PC-9 (cell line): ENCODE measurements at regions not wholly inside any gene's neighbourhood (a gene's known extent, or its start where the extent isn't known, plus 50 kb on each side); places are given as distances from the start of the nearest gene placed in this dataset.
A peak's percentile ranks its signal among the peaks of the same experiment; 100 is the strongest.

Experiments
- BruUV-seq: library from RNA; stranded (reverse); fragments of 400-500 nt; replicated peaks from 2 replicates; lab custom pipeline; 2021; lab: Mats Ljungman, UMichigan
- CTCF ChIA-PET: fragments of 300-600 bp; sonication (Branson Sonifier 250); formaldehyde crosslinking; loops from one replicate; lab custom pipeline; 2022; ENCODE audit warnings: antibody characterized with exemption; lab: Charles Lee
- POLR2A ChIA-PET: fragments of 300-600 bp; sonication (Branson Sonifier 250); formaldehyde crosslinking; loops from one replicate; lab custom pipeline; 2022; ENCODE audit warnings: antibody characterized with exemption; ENCODE audit not compliant: unreplicated experiment; lab: Charles Lee
- DNase-seq, 2 experiments: peaks; one replicate each; pipeline versions ENCODE4 v3.0.0 to v3.0.0-alpha.2; 2015 to 2022; ENCODE audit warnings: mixed read lengths in 1 of 2
- H2AFZ ChIP-seq: fragments of 200-600 bp; sonication (generic); 2 replicates; pipeline ENCODE4 v1.8.1; 2017; ENCODE audit warnings: antibody characterized with exemption
- H3F3A ChIP-seq: fragments of 200-600 bp; sonication (generic); 2 replicates; pipeline ENCODE4 v1.8.1; 2017; ENCODE audit warnings: antibody characterized with exemption, mild to moderate bottlenecking, low read depth; ENCODE audit not compliant: insufficient read depth
- H3K27ac ChIP-seq: fragments of 200-600 bp; sonication (generic); 2 replicates; pipeline ENCODE4 v1.6.1; 2016; ENCODE audit warnings: mixed run types
- H3K27me3 ChIP-seq: fragments of 200-600 bp; sonication (generic); 2 replicates; pipeline ENCODE4 v1.6.1; 2016; ENCODE audit warnings: low read depth, mixed run types; ENCODE audit not compliant: insufficient read depth
- H3K36me3 ChIP-seq: fragments of 200-600 bp; sonication (generic); 2 replicates; pipeline ENCODE4 v1.6.1; 2016; ENCODE audit warnings: low read depth, mixed run types
- H3K4me1 ChIP-seq: fragments of 200-600 bp; sonication (generic); replicated peaks from 2 replicates; pipeline ENCODE4 v1.6.1; 2016; ENCODE audit warnings: mixed run types; ENCODE audit not compliant: insufficient read depth
- H3K4me2 ChIP-seq: fragments of 200-600 bp; sonication (generic); 2 replicates; pipeline ENCODE4 v1.6.1; 2017; ENCODE audit warnings: mixed run types
- H3K4me3 ChIP-seq: fragments of 200-600 bp; sonication (generic); 2 replicates; pipeline ENCODE4 v1.6.1; 2016; ENCODE audit warnings: mixed run types
- H3K79me2 ChIP-seq: fragments of 200-600 bp; sonication (generic); 2 replicates; pipeline ENCODE4 v1.6.1; 2017; ENCODE audit warnings: low read depth, mixed run types
- H3K9me2 ChIP-seq: fragments of 200-600 bp; sonication (generic); 2 replicates; pipeline ENCODE4 v1.8.1; 2017; ENCODE audit warnings: mild to moderate bottlenecking; ENCODE audit not compliant: insufficient read depth
- H3K9me3 ChIP-seq: fragments of 200-600 bp; sonication (generic); 2 replicates; pipeline ENCODE4 v1.8.1; 2016; ENCODE audit warnings: low read depth; ENCODE audit not compliant: insufficient read depth
- H4K20me1 ChIP-seq: fragments of 200-600 bp; sonication (generic); 2 replicates; pipeline ENCODE4 v1.8.1; 2017; ENCODE audit not compliant: insufficient read depth
- EZH2 ChIP-seq: fragments of 200-600 bp; sonication (generic); IDR thresholded peaks from 2 replicates; pipeline ENCODE4 v1.8.0; 2017; ENCODE audit warnings: antibody characterized with exemption, low read depth
- intact Hi-C: fragments of 100-400 bp; cut with micrococcal nuclease; formaldehyde crosslinking; loops from one replicate; pipeline ENCODE4 v1.10.0; 2022; ENCODE audit not compliant: unreplicated experiment
- TF ChIP-seq, protein P1 (sequence below): fragments of 200-600 bp; sonication (generic); conservative IDR thresholded peaks from 2 replicates; pipeline ENCODE4 v1.6.1; 2017; ENCODE audit warnings: mixed run types, antibody characterized with exemption, mild to moderate bottlenecking, moderate library complexity

DNA sequence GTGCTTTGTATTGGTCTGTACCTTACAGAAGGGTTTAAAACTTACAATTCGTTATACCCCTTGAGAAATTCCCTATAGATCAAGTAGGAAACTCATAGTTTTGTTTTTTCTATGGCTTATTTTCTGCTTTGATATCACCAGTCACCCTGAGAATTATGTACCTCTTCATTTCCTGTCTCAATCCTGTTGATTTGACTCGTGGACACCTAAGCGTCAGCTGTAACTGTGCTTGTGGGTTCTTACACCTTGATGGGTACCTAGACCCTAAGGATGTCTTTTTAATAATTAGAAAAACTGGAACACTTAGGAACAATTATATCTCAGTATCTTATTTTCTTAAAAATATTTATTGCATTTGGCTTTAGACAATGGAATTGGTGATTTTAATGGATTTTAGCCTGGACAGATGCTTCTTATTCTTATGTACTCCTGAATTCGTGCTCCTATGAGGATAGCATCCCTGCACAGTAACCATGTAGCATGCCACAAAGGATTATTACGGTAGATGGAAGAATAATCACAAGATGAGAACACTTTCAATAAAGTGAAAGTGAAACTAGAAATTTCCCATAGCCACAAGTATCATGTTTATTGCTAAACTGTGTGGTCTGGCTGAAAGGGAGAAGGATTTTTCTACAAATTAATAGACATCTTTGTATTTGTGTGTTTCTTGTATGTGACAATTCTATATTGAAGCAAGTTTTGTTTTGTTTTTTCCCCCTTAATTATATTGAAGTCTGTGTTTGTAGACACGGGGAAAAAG, 1920.3 kb upstream of the WWC1 start:
- Histone ChIP-seq H4K20me1 (no peaks in the 10 kb centered on the region), H3F3A (no peaks in the 10 kb centered on the region), H3K36me3 (no peaks in the 10 kb centered on the region), H3K27ac (no peak overlapping the region), H3K9me3 (no peaks in the 10 kb centered on the region), H3K9me2 (no peaks in the 10 kb centered on the region; the same call in 1 of the 2 replicates), H3K4me1 (no peaks in the 10 kb centered on the region), H2AFZ (peak overlapping the region; percentile 85), H3K79me2 (no peaks in the 10 kb centered on the region), H3K4me3 (peak overlapping the region; percentile 61), H3K4me2 (peak overlapping the region; percentile 76), H3K27me3 (no peaks in the 10 kb centered on the region)
- POLR2A ChIA-PET, result interaction anchor here (0.5 kb wide), 1 partner anchor 924 kb away, joined by 3 read pairs; no protein-coding TSS in a partner anchor
- TF ChIP-seq, protein P1, sequence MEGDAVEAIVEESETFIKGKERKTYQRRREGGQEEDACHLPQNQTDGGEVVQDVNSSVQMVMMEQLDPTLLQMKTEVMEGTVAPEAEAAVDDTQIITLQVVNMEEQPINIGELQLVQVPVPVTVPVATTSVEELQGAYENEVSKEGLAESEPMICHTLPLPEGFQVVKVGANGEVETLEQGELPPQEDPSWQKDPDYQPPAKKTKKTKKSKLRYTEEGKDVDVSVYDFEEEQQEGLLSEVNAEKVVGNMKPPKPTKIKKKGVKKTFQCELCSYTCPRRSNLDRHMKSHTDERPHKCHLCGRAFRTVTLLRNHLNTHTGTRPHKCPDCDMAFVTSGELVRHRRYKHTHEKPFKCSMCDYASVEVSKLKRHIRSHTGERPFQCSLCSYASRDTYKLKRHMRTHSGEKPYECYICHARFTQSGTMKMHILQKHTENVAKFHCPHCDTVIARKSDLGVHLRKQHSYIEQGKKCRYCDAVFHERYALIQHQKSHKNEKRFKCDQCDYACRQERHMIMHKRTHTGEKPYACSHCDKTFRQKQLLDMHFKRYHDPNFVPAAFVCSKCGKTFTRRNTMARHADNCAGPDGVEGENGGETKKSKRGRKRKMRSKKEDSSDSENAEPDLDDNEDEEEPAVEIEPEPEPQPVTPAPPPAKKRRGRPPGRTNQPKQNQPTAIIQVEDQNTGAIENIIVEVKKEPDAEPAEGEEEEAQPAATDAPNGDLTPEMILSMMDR, result no peak
- no peak for TF ChIP-seq EZH2
- DNase-seq, result no peak
- intact Hi-C loops, result no loop called here
- no TSS peak for BruUV-seq
- CTCF ChIA-PET, result no interaction called here

DNA sequence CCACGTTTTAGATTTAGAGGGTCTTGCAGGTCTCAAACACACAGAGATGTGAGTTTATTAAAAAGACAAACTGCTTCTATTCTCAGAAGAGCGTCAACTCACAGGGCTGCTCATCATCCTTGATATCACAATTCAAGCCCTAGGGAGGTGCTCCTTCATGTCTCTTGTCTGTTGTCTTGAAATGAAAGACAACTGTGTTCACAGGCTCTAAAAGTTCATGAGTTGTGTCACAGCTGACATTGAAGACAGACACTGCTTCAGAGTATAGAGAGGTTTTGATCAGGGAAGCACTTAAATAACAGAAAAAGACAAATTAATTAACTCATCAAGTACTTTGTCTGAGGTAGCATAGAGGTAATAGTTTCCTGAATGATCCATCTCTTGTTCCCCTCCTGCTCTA, 1917.6 kb upstream of the WWC1 start:
- H3K4me2 ChIP-seq, result no peak overlapping the region
- DNase-seq, result no peak
- no peaks in the 10 kb centered on the region for H3K4me1 ChIP-seq
- no peak overlapping the region for H3K4me3 ChIP-seq
- no peaks in the 10 kb centered on the region for H3F3A ChIP-seq
- intact Hi-C loops, result no loop called here
- no peaks in the 10 kb centered on the region for H3K27me3 ChIP-seq
- H4K20me1 ChIP-seq, result no peaks in the 10 kb centered on the region
- no peaks in the 10 kb centered on the region for H3K9me3 ChIP-seq
- TF ChIP-seq EZH2, result no peak
- TF ChIP-seq, protein P1, result no peak
- H3K36me3 ChIP-seq, result no peaks in the 10 kb centered on the region
- ChIA-PET POLR2A (no interaction called here), CTCF (no interaction called here)
- no TSS peak for BruUV-seq
- no peak overlapping the region for H3K27ac ChIP-seq
- no peak overlapping the region for H2AFZ ChIP-seq
- H3K9me2 ChIP-seq, result no peaks in the 10 kb centered on the region; the same call in 1 of the 2 replicates
- no peaks in the 10 kb centered on the region for H3K79me2 ChIP-seq

GRCh38 chr5:166377756-166378155, 1913.7 kb upstream of the WWC1 start:
- Histone ChIP-seq H4K20me1 (no peaks in the 10 kb centered on the region), H3K4me3 (no peak overlapping the region), H3K36me3 (no peaks in the 10 kb centered on the region), H3K9me3 (no peaks in the 10 kb centered on the region), H3K9me2 (no peaks in the 10 kb centered on the region), H3K27me3 (no peaks in the 10 kb centered on the region), H3K4me1 (no peaks in the 10 kb centered on the region), H3K27ac (no peak overlapping the region), H2AFZ (no peak overlapping the region), H3K4me2 (no peak overlapping the region), H3K79me2 (no peaks in the 10 kb centered on the region), H3F3A (no peaks in the 10 kb centered on the region)
- ChIA-PET POLR2A (no interaction called here), CTCF (no interaction called here)
- TF ChIP-seq, protein P1, result no peak
- TF ChIP-seq EZH2, result no peak
- BruUV-seq, result no TSS peak
- intact Hi-C loops, result no loop called here
- DNase-seq, result no peak
